T-cell (primary cell): ENCODE measurements at regions not wholly inside any gene's neighbourhood (a gene's known extent, or its start where the extent isn't known, plus 50 kb on each side); places are given as distances from the start of the nearest gene placed in this dataset.
A peak's percentile ranks its signal among the peaks of the same experiment; 100 is the strongest.

ENCODE experiments used
- ATAC-seq, 4 experiments: fragments of 200-7000 bp in 3 of 4; fragments of 150-1000 bp in 1 of 4; cut with Tn5 transposase; replicated peaks in 1 of 4; 1 replicate in 3 of 4; 2 replicates in 1 of 4; pipeline ENCODE4 v1.10.0; 2021; ENCODE audit warnings: moderate library complexity in 3 of 4, mild to moderate bottlenecking in 2 of 4, moderate number of reproducible peaks in 1 of 4
- CTCF ChIA-PET, 2 donors: fragments of 300-600 bp; sonication (Branson Sonifier 250); formaldehyde crosslinking; loops; one replicate each; lab custom pipeline; 2022; ENCODE audit warnings: antibody characterized with exemption in 2 of 2; lab: Charles Lee
- POLR2A ChIA-PET, 2 donors: fragments of 300-600 bp; sonication (Branson Sonifier 250); formaldehyde crosslinking; loops; one replicate each; lab custom pipeline; 2022; ENCODE audit warnings: antibody characterized with exemption in 2 of 2; lab: Charles Lee
- DNase-seq, 35 experiments: peaks; one replicate each; pipeline versions ENCODE4 v3.0.0 to v3.0.0-alpha.2; 2013 to 2023
- H3K27ac ChIP-seq: one replicate; pipeline ENCODE4 v1.5.1; 2013; ENCODE audit warnings: low read length
- H3K27me3 ChIP-seq, 2 experiments: replicated peaks in 1 of 2; 1 replicate in 1 of 2; 2 replicates in 1 of 2; pipeline versions ENCODE4 v1.6.1 to v1.7.0; 2013; ENCODE audit warnings: low read length in 1 of 2, mixed read lengths in 1 of 2; ENCODE audit not compliant: control insufficient read depth in 2 of 2, insufficient read depth in 2 of 2; ENCODE audit errors: extremely low read depth in 1 of 2
- H3K36me3 ChIP-seq, 2 donors: 1 replicate in 1 of 2; 2 replicates in 1 of 2; pipeline versions ENCODE4 v1.6.1 to v1.7.0; 2013; ENCODE audit warnings: low read length in 1 of 2; ENCODE audit not compliant: control insufficient read depth in 2 of 2, insufficient read depth in 1 of 2; ENCODE audit errors: extremely low read depth in 1 of 2
- H3K4me1 ChIP-seq, 2 experiments: 1 replicate in 1 of 2; 2 replicates in 1 of 2; pipeline versions ENCODE4 v1.6.1 to v1.7.0; 2013; ENCODE audit warnings: low read length in 2 of 2, mixed read lengths in 1 of 2; ENCODE audit not compliant: insufficient read depth in 2 of 2, control insufficient read depth in 1 of 2; ENCODE audit errors: extremely low read depth in 1 of 2
- H3K4me3 ChIP-seq, 2 donors: 1 replicate in 1 of 2; 2 replicates in 1 of 2; pipeline versions ENCODE4 v1.5.1 to v1.7.0; 2013; ENCODE audit warnings: mild to moderate bottlenecking in 2 of 2, low read length in 1 of 2, moderate library complexity in 1 of 2; ENCODE audit not compliant: control insufficient read depth in 1 of 2; ENCODE audit errors: extremely low read depth in 1 of 2
- H3K9me3 ChIP-seq: 2 replicates; pipeline ENCODE4 v1.7.0; 2013
- H3K27ac Mint-ChIP-seq, 2 donors: one replicate each; pipeline ENCODE4 v1.8.0; 2020 to 2021; ENCODE audit warnings: mild to moderate bottlenecking in 2 of 2, mixed read lengths in 2 of 2
- H3K27me3 Mint-ChIP-seq, 2 donors: one replicate each; pipeline ENCODE4 v1.8.0; 2021 to 2022; ENCODE audit warnings: mixed read lengths in 2 of 2
- H3K36me3 Mint-ChIP-seq: one replicate; pipeline ENCODE4 v1.8.0; 2021; ENCODE audit warnings: mixed read lengths
- H3K4me1 Mint-ChIP-seq, 3 donors: one replicate each; pipeline ENCODE4 v1.8.0; 2020 to 2022; ENCODE audit warnings: mixed read lengths in 3 of 3, mild to moderate bottlenecking in 1 of 3
- H3K4me3 Mint-ChIP-seq, 3 donors: one replicate each; pipeline ENCODE4 v1.8.0; 2020 to 2022; ENCODE audit warnings: mild to moderate bottlenecking in 3 of 3, mixed read lengths in 3 of 3, moderate library complexity in 3 of 3
- H3K9me3 Mint-ChIP-seq, 3 donors: one replicate each; pipeline ENCODE4 v1.8.0; 2020 to 2022; ENCODE audit warnings: mixed read lengths in 3 of 3
- WGBS: methylation state at CpG from one replicate; pipeline ENCODE4 v1.1.5; 2013; ENCODE audit warnings: missing lambda C conversion rate; ENCODE audit not compliant: insufficient coverage; 5-methylcytosine and 5-hydroxymethylcytosine counted together

DNA sequence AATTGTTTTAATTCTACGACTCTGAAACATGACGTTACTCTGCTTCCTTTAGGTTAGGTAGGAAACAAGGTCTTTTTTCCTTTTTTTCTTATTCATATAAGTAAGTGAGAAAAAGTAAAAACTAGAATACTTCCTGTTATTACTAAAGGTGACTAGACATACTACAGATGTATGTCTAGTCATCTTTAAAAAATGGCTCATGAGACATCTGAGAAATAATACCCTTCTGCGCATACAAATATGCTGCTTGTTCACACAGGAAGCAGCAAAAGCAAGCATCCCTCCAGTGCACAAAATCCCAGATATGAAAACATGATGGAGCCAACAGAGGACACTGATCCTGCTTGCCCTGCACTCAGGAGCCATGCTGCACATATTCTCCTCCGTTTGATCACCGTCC lies 699.1 kb downstream of the EPM2A start:
- H3K9me3 ChIP-seq: no peaks in the 10 kb centered on the region
- H3K4me3 Mint-ChIP-seq: no peak overlapping the region
- H3K27me3 ChIP-seq: peaks cover 0 to 7% of the 10 kb centered on the region in 2 experiments
- no peaks in the 10 kb centered on the region for H3K4me1 Mint-ChIP-seq
- H3K27ac ChIP-seq: no peak overlapping the region
- ATAC-seq: no peak
- H3K27ac Mint-ChIP-seq: peak overlapping the region in 1 of 2 donors; percentile 17
- peaks cover 18% of the 10 kb centered on the region in 2 donors for H3K27me3 Mint-ChIP-seq
- no peak for DNase-seq
- CTCF ChIA-PET: no interaction called here
- POLR2A ChIA-PET: no interaction called here
- no peaks in the 10 kb centered on the region for H3K36me3 Mint-ChIP-seq
- no peaks in the 10 kb centered on the region for H3K36me3 ChIP-seq
- 95% methylated on average over 3 of the region's 5 CpGs for WGBS
- peaks cover 0 to 2% (median 0%) of the 10 kb centered on the region in 3 donors for H3K9me3 Mint-ChIP-seq
- no peak overlapping the region for H3K4me3 ChIP-seq
- H3K4me1 ChIP-seq: no peaks in the 10 kb centered on the region

DNA sequence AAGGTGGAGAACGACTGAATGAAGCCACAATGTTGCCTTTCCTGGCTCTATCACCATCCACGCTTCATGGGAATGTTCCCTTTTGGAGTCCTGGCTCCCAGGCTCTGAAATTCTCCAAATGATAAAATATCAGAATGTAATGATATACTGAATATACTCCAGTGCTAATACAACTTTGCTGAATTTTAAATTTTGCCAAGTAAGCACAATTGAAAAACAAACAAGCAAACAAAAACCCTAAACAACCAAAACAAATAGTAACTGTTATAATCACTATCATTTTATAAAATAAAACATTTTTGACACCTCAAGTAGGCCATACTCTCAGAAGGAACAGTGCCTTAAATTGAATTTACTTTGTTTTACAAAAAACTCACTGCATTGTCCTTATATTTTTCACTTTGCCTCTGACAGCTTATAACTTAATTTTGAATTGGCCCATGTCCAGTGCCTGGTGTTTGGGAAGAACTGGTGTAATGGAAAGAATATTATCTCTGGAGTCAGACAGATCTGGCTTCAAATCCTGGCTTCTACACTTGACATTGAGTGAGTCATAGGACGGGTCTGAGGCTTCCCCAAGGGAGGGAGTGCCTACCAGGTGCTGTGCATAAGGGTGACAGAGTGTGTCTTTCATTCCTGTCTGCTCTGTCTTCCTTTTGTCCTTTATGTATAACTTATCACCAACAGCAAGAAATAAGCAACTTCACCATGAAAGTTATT lies 698.3 kb downstream of the EPM2A start:
- Mint-ChIP-seq H3K36me3 (no peaks in the 10 kb centered on the region), H3K4me1 (no peaks in the 10 kb centered on the region), H3K9me3 (peaks cover 0 to 2% (median 0%) of the 10 kb centered on the region in 3 donors), H3K4me3 (no peak overlapping the region), H3K27ac (peak overlapping the region in 1 of 2 donors; percentile 17), H3K27me3 (peaks cover 16 to 18% of the 10 kb centered on the region in 2 donors)
- Histone ChIP-seq H3K27ac (no peak overlapping the region), H3K27me3 (peaks cover 0 to 7% of the 10 kb centered on the region in 2 experiments), H3K9me3 (no peaks in the 10 kb centered on the region), H3K4me1 (no peaks in the 10 kb centered on the region), H3K4me3 (no peak overlapping the region), H3K36me3 (no peaks in the 10 kb centered on the region)
- WGBS: no CpG with 5 or more reads among the region's 3 CpGs
- ChIA-PET CTCF (no interaction called here), POLR2A (no interaction called here)
- ATAC-seq (no peak), DNase-seq (no peak)

DNA sequence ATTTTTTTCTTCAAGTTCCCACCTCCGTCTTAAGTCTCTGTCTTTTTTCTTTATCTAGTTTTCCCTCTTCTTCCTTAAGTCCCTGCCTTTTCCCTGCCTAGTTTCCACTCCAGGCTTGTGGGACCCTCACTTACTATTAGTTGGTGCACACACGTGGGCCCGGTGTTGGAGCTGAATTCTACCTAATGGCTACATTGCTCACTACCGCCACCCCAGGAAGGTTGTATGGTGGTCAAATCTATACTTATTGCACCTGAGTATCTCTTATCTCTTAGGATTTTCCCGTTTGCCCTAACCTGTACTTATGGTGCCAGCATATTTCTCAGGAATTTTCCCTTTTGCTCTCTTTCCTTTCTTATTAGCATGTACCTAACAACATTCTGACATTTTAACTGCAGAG lies 692.8 kb downstream of the EPM2A start:
- no peaks in the 10 kb centered on the region for H3K9me3 Mint-ChIP-seq
- H3K27ac Mint-ChIP-seq: no peak overlapping the region
- Histone ChIP-seq H3K27ac (no peak overlapping the region), H3K27me3 (peaks cover 0 to 9% of the 10 kb centered on the region in 2 experiments), H3K4me1 (no peaks in the 10 kb centered on the region), H3K36me3 (no peaks in the 10 kb centered on the region), H3K4me3 (no peak overlapping the region), H3K9me3 (no peaks in the 10 kb centered on the region)
- H3K4me1 Mint-ChIP-seq: no peaks in the 10 kb centered on the region
- H3K4me3 Mint-ChIP-seq: no peak overlapping the region
- POLR2A ChIA-PET: no interaction called here
- H3K27me3 Mint-ChIP-seq: peaks cover 5 to 10% of the 10 kb centered on the region in 2 donors
- DNase-seq (no peak), ATAC-seq (no peak)
- no peaks in the 10 kb centered on the region for H3K36me3 Mint-ChIP-seq
- WGBS: 80% methylated on average over 1 of the region's 5 CpGs
- CTCF ChIA-PET: no interaction called here

DNA sequence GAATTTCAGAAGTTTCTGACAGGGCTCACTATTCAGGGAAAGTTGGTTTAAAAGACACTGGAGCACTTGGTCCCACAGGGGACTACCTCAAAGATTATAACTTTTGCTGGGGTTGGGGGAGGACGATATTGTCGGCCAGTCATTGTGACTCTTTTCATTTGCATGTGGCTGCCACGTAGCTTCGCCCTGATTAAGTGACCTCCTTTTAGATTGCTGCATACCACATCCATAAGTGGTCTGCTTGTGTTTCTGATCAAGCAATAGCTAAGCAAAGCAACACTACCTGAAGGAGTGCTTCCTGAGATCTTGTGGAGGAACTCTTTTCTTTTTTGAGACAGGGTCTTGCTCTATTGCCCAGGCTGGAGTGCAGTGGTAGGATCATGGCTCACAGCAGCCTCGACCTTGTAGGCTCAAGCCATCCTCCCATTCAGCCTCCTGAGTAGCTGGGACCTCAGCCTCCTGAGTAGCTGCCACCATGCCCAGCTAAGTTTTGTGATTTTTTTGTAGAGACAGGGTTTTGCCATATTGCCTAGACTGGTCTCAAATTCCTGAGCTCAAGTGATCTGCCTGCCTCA lies 691.3 kb downstream of the EPM2A start:
- Histone ChIP-seq H3K9me3 (no peaks in the 10 kb centered on the region), H3K36me3 (no peaks in the 10 kb centered on the region), H3K27me3 (peaks cover 0 to 4% of the 10 kb centered on the region in 2 experiments), H3K4me1 (no peaks in the 10 kb centered on the region), H3K27ac (no peak overlapping the region), H3K4me3 (no peak overlapping the region)
- ATAC-seq (no peak), DNase-seq (no peak)
- Mint-ChIP-seq H3K27me3 (peaks cover 5 to 7% of the 10 kb centered on the region in 2 donors), H3K4me3 (no peak overlapping the region), H3K9me3 (no peaks in the 10 kb centered on the region), H3K4me1 (no peaks in the 10 kb centered on the region), H3K27ac (no peak overlapping the region), H3K36me3 (no peaks in the 10 kb centered on the region)
- 33% methylated on average over 1 of the region's 5 CpGs for WGBS
- ChIA-PET CTCF (interaction anchor here in 1 of 2 donors (0.6 kb wide), 1 partner anchor 12 kb away, joined by 5 read pairs; no protein-coding TSS in a partner anchor), POLR2A (no interaction called here)

DNA sequence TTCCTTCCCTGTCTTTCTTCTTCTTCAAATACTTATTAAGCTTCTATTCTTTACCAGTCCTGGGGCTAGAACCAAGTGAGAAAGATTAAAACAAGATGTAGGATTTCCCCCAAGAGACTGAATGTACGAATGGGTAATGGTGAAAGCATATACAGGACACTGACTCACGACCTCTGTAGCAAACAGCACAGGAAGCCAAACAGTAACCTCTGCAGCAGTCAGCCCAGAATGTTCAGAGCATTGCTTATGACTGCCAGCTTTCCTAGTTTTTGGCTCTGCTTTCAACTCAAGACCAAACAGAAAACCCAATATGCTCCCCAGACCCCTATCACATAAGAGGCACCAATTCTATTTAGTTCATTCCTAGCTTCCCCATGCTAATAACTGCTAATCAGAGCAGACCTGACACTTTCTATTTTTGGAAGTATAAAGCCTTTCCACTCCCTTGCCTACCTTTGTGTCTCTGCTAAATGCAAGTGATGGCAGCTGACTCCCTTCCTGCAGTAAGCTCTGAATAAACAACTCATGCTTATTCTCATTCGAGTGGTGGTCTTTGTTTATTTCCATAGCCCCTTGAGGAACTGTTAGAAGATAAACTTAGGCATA lies 690.6 kb downstream of the EPM2A start:
- ATAC-seq: peak in 1 of 4 experiments; percentile 43
- 42% methylated on average over 2 of the region's 3 CpGs for WGBS
- Histone ChIP-seq H3K4me1 (no peaks in the 10 kb centered on the region), H3K36me3 (no peaks in the 10 kb centered on the region), H3K27me3 (peaks cover 0 to 4% of the 10 kb centered on the region in 2 experiments), H3K4me3 (no peak overlapping the region), H3K27ac (no peak overlapping the region), H3K9me3 (no peaks in the 10 kb centered on the region)
- POLR2A ChIA-PET: no interaction called here
- DNase-seq: no peak
- CTCF ChIA-PET: interaction anchor here in 1 of 2 donors (0.6 kb wide), 1 partner anchor 11 kb away, joined by 5 read pairs; no protein-coding TSS in a partner anchor
- Mint-ChIP-seq H3K36me3 (no peaks in the 10 kb centered on the region), H3K4me1 (no peaks in the 10 kb centered on the region), H3K9me3 (no peaks in the 10 kb centered on the region), H3K27me3 (peaks cover 5 to 7% of the 10 kb centered on the region in 2 donors), H3K27ac (no peak overlapping the region), H3K4me3 (no peak overlapping the region)

DNA sequence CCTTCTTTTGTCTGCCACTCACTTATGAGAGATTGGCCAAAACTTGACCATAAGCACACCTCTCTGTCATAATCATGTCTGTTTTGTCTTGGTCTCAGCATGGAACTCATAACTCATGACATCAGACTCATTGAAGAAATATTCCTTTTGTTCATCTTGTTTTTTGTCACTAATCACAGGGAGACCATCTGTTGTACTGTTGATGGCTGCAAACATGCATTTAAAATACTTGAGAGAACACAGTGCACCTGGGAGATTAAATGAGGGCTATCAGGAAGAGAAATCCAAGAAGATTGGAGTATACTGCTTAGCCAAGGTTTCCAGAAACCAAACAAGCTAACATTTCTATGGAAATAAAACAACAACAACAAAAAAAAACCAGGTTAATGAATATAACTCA lies 689.7 kb downstream of the EPM2A start:
- peaks cover 2 to 3% of the 10 kb centered on the region in 2 donors for H3K27me3 Mint-ChIP-seq
- no peaks in the 10 kb centered on the region for H3K36me3 ChIP-seq
- H3K4me3 ChIP-seq: no peak overlapping the region
- no peak overlapping the region for H3K27ac Mint-ChIP-seq
- H3K4me1 ChIP-seq: no peaks in the 10 kb centered on the region
- POLR2A ChIA-PET: no interaction called here
- no peak for ATAC-seq
- peaks cover 0 to 4% of the 10 kb centered on the region in 2 experiments for H3K27me3 ChIP-seq
- no peaks in the 10 kb centered on the region for H3K9me3 ChIP-seq
- H3K27ac ChIP-seq: no peak overlapping the region
- H3K9me3 Mint-ChIP-seq: no peaks in the 10 kb centered on the region
- CTCF ChIA-PET: no interaction called here
- no peak overlapping the region for H3K4me3 Mint-ChIP-seq
- H3K36me3 Mint-ChIP-seq: no peaks in the 10 kb centered on the region
- DNase-seq: no peak
- H3K4me1 Mint-ChIP-seq: no peaks in the 10 kb centered on the region
